ENCODE measurements at regions not wholly inside any gene's neighbourhood (a gene's known extent, or its start where the extent isn't known, plus 50 kb on each side); places are given as distances from the start of the nearest gene placed in this dataset.

- no peaks in the 10 kb centered on the region for H3K9me3 ChIP-seq (ENCODE audit: control insufficient read depth, low read length)
- H3K4me3 ChIP-seq (ENCODE audit: insufficient read depth, low read depth, low read length), result no peak overlapping the region
- H3K27ac ChIP-seq (ENCODE audit: insufficient read depth, low read depth, low read length, poor library complexity, severe bottlenecking), result no peak overlapping the region
- WGBS, 2 experiments, result 94 to 95% methylated on average over 14 of the region's 14 CpGs
- H3K27me3 ChIP-seq (ENCODE audit: control insufficient read depth, insufficient read depth, low read length, poor library complexity, severe bottlenecking), result no peaks in the 10 kb centered on the region
- no peaks in the 10 kb centered on the region for H3K36me3 ChIP-seq (ENCODE audit: control insufficient read depth, insufficient read depth, low read length)
- no peaks in the 10 kb centered on the region for H3K4me1 ChIP-seq (ENCODE audit: control insufficient read depth, insufficient read depth, low read length)
Measured at GRCh38 chr9:20040991-20041696, 252.3 kb upstream of the SLC24A2 start.

- Histone ChIP-seq H3K9me3 (ENCODE audit: control insufficient read depth, low read length) (no peaks in the 10 kb centered on the region), H3K27me3 (ENCODE audit: control insufficient read depth, insufficient read depth, low read length, poor library complexity, severe bottlenecking) (no peaks in the 10 kb centered on the region), H3K36me3 (ENCODE audit: control insufficient read depth, insufficient read depth, low read length) (no peaks in the 10 kb centered on the region), H3K4me3 (ENCODE audit: insufficient read depth, low read depth, low read length) (no peak overlapping the region), H3K27ac (ENCODE audit: insufficient read depth, low read depth, low read length, poor library complexity, severe bottlenecking) (no peak overlapping the region), H3K4me1 (ENCODE audit: control insufficient read depth, insufficient read depth, low read length) (no peaks in the 10 kb centered on the region)
- WGBS, 2 experiments, result 90 to 100% methylated on average over 1 of the region's 1 CpG
Measured at GRCh38 chr9:20037699-20038098, 248.9 kb upstream of the SLC24A2 start.

- WGBS, 2 experiments, result 65 to 95% methylated on average over 1 to 2 of the region's 2 CpGs
- no peaks in the 10 kb centered on the region for H3K36me3 ChIP-seq (ENCODE audit: control insufficient read depth, insufficient read depth, low read length)
- no peak overlapping the region for H3K27ac ChIP-seq (ENCODE audit: insufficient read depth, low read depth, low read length, poor library complexity, severe bottlenecking)
- no peaks in the 10 kb centered on the region for H3K27me3 ChIP-seq (ENCODE audit: control insufficient read depth, insufficient read depth, low read length, poor library complexity, severe bottlenecking)
- H3K4me3 ChIP-seq (ENCODE audit: insufficient read depth, low read depth, low read length), result no peak overlapping the region
- H3K9me3 ChIP-seq (ENCODE audit: control insufficient read depth, low read length), result no peaks in the 10 kb centered on the region
- H3K4me1 ChIP-seq (ENCODE audit: control insufficient read depth, insufficient read depth, low read length), result no peaks in the 10 kb centered on the region
Measured at GRCh38 chr9:20033511-20033910, 244.7 kb upstream of the SLC24A2 start.

GRCh38 chr9:20032413-20033006 lies 243.7 kb upstream of the SLC24A2 start:
- Histone ChIP-seq H3K27ac (ENCODE audit: insufficient read depth, low read depth, low read length, poor library complexity, severe bottlenecking) (no peak overlapping the region), H3K27me3 (ENCODE audit: control insufficient read depth, insufficient read depth, low read length, poor library complexity, severe bottlenecking) (no peaks in the 10 kb centered on the region)
- 95 to 96% methylated on average over 8 of the region's 8 CpGs for WGBS, 2 experiments

GRCh38 chr9:20031836-20032235 lies 243.0 kb upstream of the SLC24A2 start:
- no peaks in the 10 kb centered on the region for H3K4me1 ChIP-seq (ENCODE audit: control insufficient read depth, insufficient read depth, low read length)
- no peaks in the 10 kb centered on the region for H3K27me3 ChIP-seq (ENCODE audit: control insufficient read depth, insufficient read depth, low read length, poor library complexity, severe bottlenecking)
- H3K4me3 ChIP-seq (ENCODE audit: insufficient read depth, low read depth, low read length), result no peak overlapping the region
- no peaks in the 10 kb centered on the region for H3K9me3 ChIP-seq (ENCODE audit: control insufficient read depth, low read length)
- no peak overlapping the region for H3K27ac ChIP-seq (ENCODE audit: insufficient read depth, low read depth, low read length, poor library complexity, severe bottlenecking)
- H3K36me3 ChIP-seq (ENCODE audit: control insufficient read depth, insufficient read depth, low read length), result no peaks in the 10 kb centered on the region
- WGBS, 2 experiments, result 93% methylated on average over 6 of the region's 6 CpGs

More at GRCh38 chr9:20032413-20033006, 243.7 kb upstream of the SLC24A2 start:
- Histone ChIP-seq H3K36me3 (ENCODE audit: control insufficient read depth, insufficient read depth, low read length) (no peaks in the 10 kb centered on the region), H3K4me1 (ENCODE audit: control insufficient read depth, insufficient read depth, low read length) (no peaks in the 10 kb centered on the region), H3K4me3 (ENCODE audit: insufficient read depth, low read depth, low read length) (no peak overlapping the region), H3K9me3 (ENCODE audit: control insufficient read depth, low read length) (no peaks in the 10 kb centered on the region)

GRCh38 chr9:20030671-20031070 lies 241.8 kb upstream of the SLC24A2 start:
- Histone ChIP-seq H3K36me3 (ENCODE audit: control insufficient read depth, insufficient read depth, low read length) (no peaks in the 10 kb centered on the region), H3K4me1 (ENCODE audit: control insufficient read depth, insufficient read depth, low read length) (no peaks in the 10 kb centered on the region), H3K27ac (ENCODE audit: insufficient read depth, low read depth, low read length, poor library complexity, severe bottlenecking) (no peak overlapping the region), H3K9me3 (ENCODE audit: control insufficient read depth, low read length) (no peaks in the 10 kb centered on the region), H3K4me3 (ENCODE audit: insufficient read depth, low read depth, low read length) (no peak overlapping the region), H3K27me3 (ENCODE audit: control insufficient read depth, insufficient read depth, low read length, poor library complexity, severe bottlenecking) (no peaks in the 10 kb centered on the region)
- WGBS, 2 experiments, result 92 to 100% methylated on average over 1 to 2 of the region's 2 CpGs

GRCh38 chr9:20030221-20030620 lies 241.4 kb upstream of the SLC24A2 start:
- H3K27me3 ChIP-seq (ENCODE audit: control insufficient read depth, insufficient read depth, low read length, poor library complexity, severe bottlenecking), result no peaks in the 10 kb centered on the region
- no peaks in the 10 kb centered on the region for H3K4me1 ChIP-seq (ENCODE audit: control insufficient read depth, insufficient read depth, low read length)
- H3K4me3 ChIP-seq (ENCODE audit: insufficient read depth, low read depth, low read length), result no peak overlapping the region
- H3K9me3 ChIP-seq (ENCODE audit: control insufficient read depth, low read length), result no peaks in the 10 kb centered on the region
- no peaks in the 10 kb centered on the region for H3K36me3 ChIP-seq (ENCODE audit: control insufficient read depth, insufficient read depth, low read length)
- no peak overlapping the region for H3K27ac ChIP-seq (ENCODE audit: insufficient read depth, low read depth, low read length, poor library complexity, severe bottlenecking)
- WGBS, 2 experiments, result 93 to 95% methylated on average over 4 of the region's 4 CpGs

- H3K4me1 ChIP-seq (ENCODE audit: control insufficient read depth, insufficient read depth, low read length), result peaks cover under 1% of the 10 kb centered on the region
- no peak overlapping the region for H3K27ac ChIP-seq (ENCODE audit: insufficient read depth, low read depth, low read length, poor library complexity, severe bottlenecking)
- no peaks in the 10 kb centered on the region for H3K9me3 ChIP-seq (ENCODE audit: control insufficient read depth, low read length)
- H3K4me3 ChIP-seq (ENCODE audit: insufficient read depth, low read depth, low read length), result no peak overlapping the region
- H3K36me3 ChIP-seq (ENCODE audit: control insufficient read depth, insufficient read depth, low read length), result no peaks in the 10 kb centered on the region
- H3K27me3 ChIP-seq (ENCODE audit: control insufficient read depth, insufficient read depth, low read length, poor library complexity, severe bottlenecking), result no peaks in the 10 kb centered on the region
- WGBS, 2 experiments, result 87 to 95% methylated on average over 5 of the region's 5 CpGs
Measured at GRCh38 chr9:20028849-20029231, 240.0 kb upstream of the SLC24A2 start.

GRCh38 chr9:20028192-20028848 lies 239.5 kb upstream of the SLC24A2 start:
- Histone ChIP-seq H3K27me3 (ENCODE audit: control insufficient read depth, insufficient read depth, low read length, poor library complexity, severe bottlenecking) (no peaks in the 10 kb centered on the region), H3K36me3 (ENCODE audit: control insufficient read depth, insufficient read depth, low read length) (no peaks in the 10 kb centered on the region), H3K27ac (ENCODE audit: insufficient read depth, low read depth, low read length, poor library complexity, severe bottlenecking) (no peak overlapping the region), H3K9me3 (ENCODE audit: control insufficient read depth, low read length) (no peaks in the 10 kb centered on the region), H3K4me1 (ENCODE audit: control insufficient read depth, insufficient read depth, low read length) (peaks cover 4% of the 10 kb centered on the region), H3K4me3 (ENCODE audit: insufficient read depth, low read depth, low read length) (no peak overlapping the region)
- WGBS, 2 experiments, result 84 to 91% methylated on average over 6 of the region's 6 CpGs

- Histone ChIP-seq H3K4me3 (ENCODE audit: insufficient read depth, low read depth, low read length) (no peak overlapping the region), H3K36me3 (ENCODE audit: control insufficient read depth, insufficient read depth, low read length) (no peaks in the 10 kb centered on the region), H3K4me1 (ENCODE audit: control insufficient read depth, insufficient read depth, low read length) (peaks cover 4% of the 10 kb centered on the region), H3K27ac (ENCODE audit: insufficient read depth, low read depth, low read length, poor library complexity, severe bottlenecking) (peak overlapping the region; percentile 1), H3K27me3 (ENCODE audit: control insufficient read depth, insufficient read depth, low read length, poor library complexity, severe bottlenecking) (no peaks in the 10 kb centered on the region), H3K9me3 (ENCODE audit: control insufficient read depth, low read length) (no peaks in the 10 kb centered on the region)
- 89 to 90% methylated on average over 8 of the region's 8 CpGs for WGBS, 2 experiments
Measured at GRCh38 chr9:20023961-20024571, 235.2 kb upstream of the SLC24A2 start.
